AG04450 (cell line): ENCODE measurements at regions not wholly inside any gene's neighbourhood (a gene's known extent, or its start where the extent isn't known, plus 50 kb on each side); places are given as distances from the start of the nearest gene placed in this dataset.

ENCODE experiments used
- CTCF ChIA-PET: fragments of 300-600, 350-600 bp; formaldehyde crosslinking; extraction: SDS; loops from one replicate; lab custom pipeline; 2022; ENCODE audit warnings: antibody characterized with exemption, inconsistent platforms; lab: Charles Lee
- POLR2A ChIA-PET: fragments of 350-600 bp; formaldehyde crosslinking; extraction: SDS; loops from one replicate; lab custom pipeline; 2021; ENCODE audit warnings: antibody characterized with exemption, inconsistent platforms; lab: Yijun Ruan, JAX
- DNase-seq: peaks from one replicate; pipeline ENCODE4 v3.0.0-alpha.2; 2011; ENCODE audit warnings: low read depth, low spot score
- H3K27ac ChIP-seq: one replicate; pipeline ENCODE4 v1.5.1; 2012; ENCODE audit warnings: low read depth, low read length, control low read depth
- H3K27me3 ChIP-seq: one replicate; pipeline ENCODE4 v1.6.0; 2012; ENCODE audit warnings: low read length; ENCODE audit not compliant: control insufficient read depth, insufficient read depth
- H3K4me3 ChIP-seq: 2 replicates; pipeline ENCODE4 v1.5.1; 2011; ENCODE audit warnings: mild to moderate bottlenecking, low read depth, low read length, control low read depth
- H3K9me3 ChIP-seq: 2 replicates; pipeline ENCODE4 v1.5.1; 2012; ENCODE audit warnings: low read length; ENCODE audit not compliant: control insufficient read depth, insufficient read depth
- CTCF ChIP-seq: IDR thresholded peaks from 2 replicates; pipeline ENCODE4 v1.5.1; 2011; ENCODE audit warnings: low read depth, low read length, control low read depth, inconsistent platforms

DNA sequence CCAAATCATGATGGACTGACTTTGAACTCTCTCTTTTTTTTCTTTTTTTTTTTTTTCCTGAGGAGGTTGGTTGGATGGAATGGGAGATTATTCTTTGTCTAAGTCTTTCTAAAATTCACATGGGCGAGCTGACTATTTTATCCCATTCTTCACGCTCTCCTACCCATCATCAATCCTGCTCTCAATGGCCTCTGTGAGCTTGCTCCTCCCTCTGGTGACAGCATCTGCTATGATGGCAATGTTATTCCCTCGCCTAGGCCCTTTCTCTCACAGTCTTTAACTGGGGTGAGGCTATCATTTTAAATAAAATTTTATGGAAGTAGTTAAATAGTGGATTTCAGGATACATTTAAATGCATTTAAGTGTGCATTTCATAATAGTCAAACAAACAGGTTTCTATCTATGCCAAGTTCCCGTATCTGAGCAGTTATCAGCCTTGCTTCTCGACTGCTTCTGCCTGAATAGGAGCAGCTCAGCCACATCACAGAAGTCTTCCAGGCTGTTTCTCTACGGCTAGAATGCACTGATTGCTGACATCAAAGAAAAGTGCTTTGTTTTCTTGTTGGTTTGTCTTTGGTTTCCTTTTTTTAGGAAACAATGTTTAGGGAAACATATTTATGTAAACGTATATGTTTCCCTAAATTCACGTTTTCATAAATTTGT, 2233.8 kb downstream of the MAT2B start:
- no peak for TF ChIP-seq CTCF
- no peak overlapping the region for H3K4me3 ChIP-seq

GRCh38 chr5:165757791-165758190, 2252.4 kb downstream of the MAT2B start:
- no peak for DNase-seq
- no peak for TF ChIP-seq CTCF
- ChIA-PET POLR2A (no interaction called here), CTCF (no interaction called here)
- H3K27ac ChIP-seq: no peak overlapping the region
- H3K4me3 ChIP-seq: no peak overlapping the region
- H3K27me3 ChIP-seq: no peaks in the 10 kb centered on the region
- no peaks in the 10 kb centered on the region; the same call in 1 of the 2 replicates for H3K9me3 ChIP-seq

More for the DNA sequence above, 2233.8 kb downstream of the MAT2B start:
- Histone ChIP-seq H3K27me3 (no peaks in the 10 kb centered on the region), H3K9me3 (peaks cover 8% of the 10 kb centered on the region), H3K27ac (no peak overlapping the region)
- no peak for DNase-seq
- CTCF ChIA-PET: no interaction called here
- POLR2A ChIA-PET: no interaction called here

DNA sequence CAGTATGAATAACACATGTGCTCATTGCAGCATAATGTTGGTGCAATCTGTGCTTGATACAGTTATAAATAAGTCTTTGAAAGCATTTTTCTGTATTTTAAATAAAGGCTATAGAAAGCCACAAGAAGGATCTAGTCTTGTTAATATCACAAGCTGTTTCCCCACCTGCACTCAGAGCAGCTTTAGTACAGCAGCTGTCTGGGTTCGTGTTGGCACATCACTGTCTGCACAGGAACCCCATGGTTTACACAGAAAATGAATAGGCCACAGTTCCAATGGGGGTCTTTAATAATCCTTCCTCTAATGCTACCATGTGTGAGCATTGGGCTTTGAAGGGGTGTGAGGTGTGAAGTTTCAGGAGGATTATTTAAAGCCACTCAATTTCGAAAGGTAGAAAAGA, 2269.7 kb downstream of the MAT2B start:
- no peak for DNase-seq
- no peak overlapping the region for H3K4me3 ChIP-seq
- H3K27me3 ChIP-seq: no peaks in the 10 kb centered on the region
- POLR2A ChIA-PET: no interaction called here
- peaks cover 3% of the 10 kb centered on the region for H3K9me3 ChIP-seq
- TF ChIP-seq CTCF: no peak
- CTCF ChIA-PET: no interaction called here
- H3K27ac ChIP-seq: no peak overlapping the region

DNA sequence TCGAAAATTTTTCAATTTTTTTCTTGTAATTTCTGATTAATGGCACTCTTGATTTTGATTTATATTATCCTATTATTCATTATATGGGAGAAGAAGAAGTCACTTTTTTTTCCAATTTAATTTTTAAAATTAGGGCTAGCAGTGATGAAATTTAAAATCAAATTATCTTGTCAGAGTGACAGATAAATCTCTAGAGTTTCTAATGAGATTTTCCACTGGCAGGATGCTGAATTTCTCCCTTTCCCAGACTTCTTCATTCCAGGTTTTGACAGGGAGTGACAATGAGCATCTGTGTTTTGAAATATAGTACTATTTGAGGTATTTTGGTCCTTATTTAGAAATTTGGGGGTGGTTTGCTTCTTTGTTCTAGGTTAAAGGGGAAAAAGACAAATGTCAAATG, 2274.1 kb downstream of the MAT2B start:
- Histone ChIP-seq H3K4me3 (no peak overlapping the region), H3K9me3 (peaks cover 6% of the 10 kb centered on the region), H3K27me3 (no peaks in the 10 kb centered on the region), H3K27ac (no peak overlapping the region)
- CTCF ChIA-PET: no interaction called here
- POLR2A ChIA-PET: no interaction called here
- no peak for TF ChIP-seq CTCF
- no peak for DNase-seq

DNA sequence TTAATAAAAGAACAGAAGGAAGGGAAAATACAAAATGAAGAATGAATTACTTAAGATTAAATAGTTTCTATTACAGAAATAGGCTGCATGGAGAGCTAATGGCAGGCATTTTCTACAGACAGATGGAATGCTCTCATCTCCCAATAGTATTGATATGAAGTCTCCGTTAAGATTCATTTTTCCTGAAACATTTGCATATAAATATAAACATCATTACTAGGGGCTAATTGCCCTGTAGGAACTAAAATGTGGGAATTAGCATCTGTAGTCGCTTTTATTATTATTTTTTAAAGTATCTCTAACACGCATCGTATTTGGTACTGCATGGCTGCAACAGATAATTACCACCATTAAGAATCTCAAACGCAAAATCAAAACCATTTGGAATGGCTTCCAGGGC, 2275.5 kb downstream of the MAT2B start:
- CTCF ChIA-PET: no interaction called here
- POLR2A ChIA-PET: no interaction called here
- no peak for TF ChIP-seq CTCF
- H3K4me3 ChIP-seq: no peak overlapping the region
- no peak overlapping the region for H3K27ac ChIP-seq
- no peak for DNase-seq
- H3K27me3 ChIP-seq: no peaks in the 10 kb centered on the region
- peaks cover 6% of the 10 kb centered on the region for H3K9me3 ChIP-seq
